Mucosa of descending colon (tissue), 3 donors: ENCODE measurements at regions not wholly inside any gene's neighbourhood (a gene's known extent, or its start where the extent isn't known, plus 50 kb on each side); places are given as distances from the start of the nearest gene placed in this dataset.

Experiments
- ATAC-seq: fragments of 200-7000 bp; cut with Tn5 transposase; one replicate; pipeline ENCODE4 v1.9.1; 2020; ENCODE audit warnings: mild to moderate bottlenecking, moderate library complexity
- DNase-seq, 3 donors: peaks; one replicate each; pipeline ENCODE4 v3.0.0-alpha.2; 2020
- H3K36me3 ChIP-seq: fragments of 200-600 bp; one replicate; pipeline ENCODE4 v1.8.0; 2021; ENCODE audit warnings: low read depth, mild to moderate bottlenecking
- H3K4me1 ChIP-seq: fragments of 200-600 bp; one replicate; pipeline ENCODE4 v1.8.0; 2021; ENCODE audit warnings: low read depth, mild to moderate bottlenecking
- H3K4me3 ChIP-seq: fragments of 200-600 bp; one replicate; pipeline ENCODE4 v1.8.0; 2021; ENCODE audit warnings: mild to moderate bottlenecking
- H3K9me3 ChIP-seq: fragments of 200-600 bp; one replicate; pipeline ENCODE4 v1.8.0; 2021; ENCODE audit warnings: mild to moderate bottlenecking
- intact Hi-C, 2 donors: fragments of 100-400 bp; cut with DNase I in 1 of 2; cut with micrococcal nuclease in 1 of 2; formaldehyde crosslinking; loops; one replicate each; pipeline versions ENCODE4 v1.11.0 to v1.11.1; 2022; cut with DNase I, micrococcal nuclease
- TF ChIP-seq, protein P1 (sequence below): fragments of 200-600 bp; IDR thresholded peaks from one replicate; pipeline ENCODE4 v1.8.0; 2022; ENCODE audit warnings: antibody characterized with exemption, mild to moderate bottlenecking
- donor health status: DM: no; HTN: no; CAD: no; lungs with moderate emphysema.
- donor health status: DM: no; HTN: no; CAD: no.
- donor health status: DM: no; HTN: yes; CAD: no.

GRCh38 chr1:165134431-165134830, 222.1 kb downstream of the LMX1A start:
- no peaks in the 10 kb centered on the region for H3K9me3 ChIP-seq
- H3K36me3 ChIP-seq = no peaks in the 10 kb centered on the region
- H3K4me1 ChIP-seq = no peaks in the 10 kb centered on the region
- TF ChIP-seq, protein P1, sequence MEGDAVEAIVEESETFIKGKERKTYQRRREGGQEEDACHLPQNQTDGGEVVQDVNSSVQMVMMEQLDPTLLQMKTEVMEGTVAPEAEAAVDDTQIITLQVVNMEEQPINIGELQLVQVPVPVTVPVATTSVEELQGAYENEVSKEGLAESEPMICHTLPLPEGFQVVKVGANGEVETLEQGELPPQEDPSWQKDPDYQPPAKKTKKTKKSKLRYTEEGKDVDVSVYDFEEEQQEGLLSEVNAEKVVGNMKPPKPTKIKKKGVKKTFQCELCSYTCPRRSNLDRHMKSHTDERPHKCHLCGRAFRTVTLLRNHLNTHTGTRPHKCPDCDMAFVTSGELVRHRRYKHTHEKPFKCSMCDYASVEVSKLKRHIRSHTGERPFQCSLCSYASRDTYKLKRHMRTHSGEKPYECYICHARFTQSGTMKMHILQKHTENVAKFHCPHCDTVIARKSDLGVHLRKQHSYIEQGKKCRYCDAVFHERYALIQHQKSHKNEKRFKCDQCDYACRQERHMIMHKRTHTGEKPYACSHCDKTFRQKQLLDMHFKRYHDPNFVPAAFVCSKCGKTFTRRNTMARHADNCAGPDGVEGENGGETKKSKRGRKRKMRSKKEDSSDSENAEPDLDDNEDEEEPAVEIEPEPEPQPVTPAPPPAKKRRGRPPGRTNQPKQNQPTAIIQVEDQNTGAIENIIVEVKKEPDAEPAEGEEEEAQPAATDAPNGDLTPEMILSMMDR = no peak
- DNase-seq = no peak
- H3K4me3 ChIP-seq = no peak overlapping the region
- intact Hi-C loops = no loop called here
- ATAC-seq = no peak

DNA sequence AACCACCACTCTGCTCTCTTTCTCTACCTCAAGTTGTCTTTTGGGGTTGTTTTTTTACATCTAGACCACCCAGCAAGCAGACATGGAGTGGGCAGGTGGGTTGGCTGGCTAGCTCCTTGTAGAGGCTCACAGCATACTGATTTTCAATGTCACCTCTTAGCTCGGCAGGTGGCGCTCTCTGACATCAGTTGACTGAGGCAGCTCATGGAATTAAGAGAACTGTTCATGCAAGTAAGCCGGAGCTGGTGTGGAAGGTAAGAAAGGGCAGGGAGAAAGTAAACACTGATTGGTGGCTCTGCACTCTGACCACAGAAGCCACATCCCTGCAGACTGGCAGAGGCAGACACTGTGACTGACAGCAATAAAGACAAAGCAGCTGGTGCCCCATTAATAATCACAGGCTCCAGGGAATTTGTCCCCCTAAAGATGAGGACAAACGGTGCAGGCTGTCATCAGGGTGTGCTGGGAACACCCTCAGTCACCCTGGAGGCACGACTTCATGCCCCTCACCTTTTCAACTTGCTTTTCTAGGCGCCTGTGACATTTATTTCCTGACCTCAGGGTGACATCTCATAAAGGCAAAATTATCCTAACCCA, 226.8 kb downstream of the LMX1A start:
- Histone ChIP-seq H3K9me3 (no peaks in the 10 kb centered on the region), H3K36me3 (no peaks in the 10 kb centered on the region), H3K4me3 (no peak overlapping the region), H3K4me1 (no peaks in the 10 kb centered on the region)
- intact Hi-C loops = no loop called here
- ATAC-seq = peak; percentile 60
- DNase-seq = peak in 2 of 3 donors; percentile 59 to 79
- TF ChIP-seq, protein P1 = no peak

- no peaks in the 10 kb centered on the region for H3K4me1 ChIP-seq
- ATAC-seq (no peak), DNase-seq (no peak)
- intact Hi-C loops = no loop called here
- TF ChIP-seq, protein P1 = no peak
- H3K9me3 ChIP-seq = no peaks in the 10 kb centered on the region
- no peaks in the 10 kb centered on the region for H3K36me3 ChIP-seq
- H3K4me3 ChIP-seq = no peak overlapping the region
Measured at GRCh38 chr1:165124772-165125171, 231.7 kb downstream of the LMX1A start.

DNA sequence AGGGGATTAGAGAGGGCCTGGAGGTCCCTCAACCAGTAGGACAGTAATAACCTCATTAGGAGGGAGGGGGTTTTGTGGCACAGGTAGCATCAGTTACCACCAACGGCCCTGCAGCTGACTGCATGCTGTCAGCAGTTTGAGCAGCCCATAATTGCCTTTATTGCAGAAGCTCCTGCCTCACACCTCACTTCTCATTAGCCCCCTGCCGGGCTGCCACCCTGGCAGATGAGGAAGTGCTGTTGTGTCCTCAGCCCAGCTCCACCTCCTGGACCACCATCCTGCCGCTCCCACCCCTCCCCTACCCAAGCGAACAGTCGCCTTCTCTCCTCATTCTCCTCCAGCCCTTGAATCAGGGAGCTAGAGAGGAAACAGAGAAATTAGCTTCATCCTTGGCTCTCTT, 237.4 kb downstream of the LMX1A start:
- no peaks in the 10 kb centered on the region for H3K4me1 ChIP-seq
- H3K4me3 ChIP-seq = no peak overlapping the region
- no peaks in the 10 kb centered on the region for H3K36me3 ChIP-seq
- no peaks in the 10 kb centered on the region for H3K9me3 ChIP-seq
- intact Hi-C loops = no loop called here
- TF ChIP-seq, protein P1 = no peak
- ATAC-seq = no peak
- DNase-seq = no peak

GRCh38 chr1:165117482-165117881, 239.0 kb downstream of the LMX1A start:
- Histone ChIP-seq H3K4me3 (no peak overlapping the region), H3K9me3 (no peaks in the 10 kb centered on the region), H3K4me1 (no peaks in the 10 kb centered on the region), H3K36me3 (no peaks in the 10 kb centered on the region)
- DNase-seq = peak in 2 of 3 donors; percentile 19 to 41
- intact Hi-C loops = no loop called here
- TF ChIP-seq, protein P1 = no peak
- no peak for ATAC-seq

GRCh38 chr1:165116732-165117131, 239.8 kb downstream of the LMX1A start:
- no peaks in the 10 kb centered on the region for H3K9me3 ChIP-seq
- H3K36me3 ChIP-seq = no peaks in the 10 kb centered on the region
- DNase-seq (no peak), ATAC-seq (no peak)
- no peaks in the 10 kb centered on the region for H3K4me1 ChIP-seq
- intact Hi-C loops = no loop called here
- H3K4me3 ChIP-seq = no peak overlapping the region
- TF ChIP-seq, protein P1 = no peak
